MM.1S (cell line): ENCODE measurements at regions not wholly inside any gene's neighbourhood (a gene's known extent, or its start where the extent isn't known, plus 50 kb on each side); places are given as distances from the start of the nearest gene placed in this dataset.

Experiments used
- CTCF ChIP-seq: fragments of 300-600 bp; sonication (generic); IDR thresholded peaks from 2 replicates; pipeline ENCODE4 v1.5.1; 2016; ENCODE audit warnings: antibody characterized with exemption, low read length, mixed read lengths
- EZH2 ChIP-seq: fragments of 300-600 bp; sonication (generic); optimal IDR thresholded peaks from 2 replicates; pipeline ENCODE3; 2017; ENCODE audit warnings: low read depth, mild to moderate bottlenecking, antibody characterized with exemption, low read length, mixed read lengths
- EZH2phosphoT487 ChIP-seq: fragments of 300-600 bp; sonication (generic); IDR thresholded peaks from 2 replicates; pipeline ENCODE4 v1.6.1; 2018; ENCODE audit warnings: antibody characterized with exemption, low read length

DNA sequence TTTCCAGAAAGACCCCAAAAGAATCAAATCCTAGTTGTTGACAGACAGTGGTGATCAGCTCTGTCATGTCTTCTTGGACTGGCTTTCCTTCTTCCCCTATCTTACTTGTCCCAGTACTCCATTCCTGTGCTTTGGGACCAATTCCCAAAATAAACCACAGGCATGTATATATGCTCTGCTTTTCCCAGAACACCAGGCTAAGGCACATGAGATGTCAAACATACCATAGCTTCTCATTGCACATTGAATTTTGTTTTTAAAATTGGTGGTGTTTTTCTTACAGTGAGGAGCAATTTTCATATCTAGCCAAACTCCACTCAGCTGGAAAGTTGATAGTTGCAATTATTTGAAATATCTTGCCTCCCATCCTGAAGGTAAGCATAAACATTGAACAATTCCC, 88.9 kb upstream of the RGPD4 start:
- no peak for TF ChIP-seq CTCF
- TF ChIP-seq EZH2, result no peak
- no peak for TF ChIP-seq EZH2phosphoT487
